ENCODE measurements at regions not wholly inside any gene's neighbourhood (a gene's known extent, or its start where the extent isn't known, plus 50 kb on each side); places are given as distances from the start of the nearest gene placed in this dataset.

DNA sequence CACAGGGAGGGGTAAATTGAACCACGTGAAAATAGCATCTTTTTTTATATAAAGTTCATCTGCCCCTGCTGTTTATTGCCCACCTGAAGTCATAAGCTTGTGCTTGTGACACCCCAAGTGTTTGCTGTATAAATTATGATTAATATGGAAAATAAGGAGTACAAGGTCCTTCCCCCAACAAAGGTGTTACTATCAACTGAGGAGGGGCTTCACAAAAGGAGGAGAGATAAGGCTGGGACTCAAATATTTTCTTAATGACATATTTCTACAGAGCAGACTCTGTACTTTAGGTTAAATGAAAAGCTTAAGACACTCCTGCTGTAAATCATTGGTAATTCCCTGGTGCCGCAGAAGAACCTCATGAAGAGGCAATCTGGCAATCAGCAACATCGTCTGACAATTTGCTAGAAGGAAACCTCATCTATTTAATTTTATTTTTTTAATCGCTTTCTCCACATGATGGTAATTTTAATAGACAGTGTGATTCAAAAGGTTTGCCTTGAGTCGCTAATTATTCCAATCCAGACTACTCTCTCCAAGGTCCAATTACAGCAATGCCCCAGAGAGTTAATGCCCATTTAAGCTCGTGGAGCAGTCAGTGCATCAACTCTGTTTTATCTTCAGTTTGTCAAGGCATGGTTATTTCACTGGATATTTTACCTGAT lies 1432.4 kb downstream of the FAM181B start:
- no peak overlapping the region for H4K5ac ChIP-seq (ENCODE audit: insufficient read length, low read depth, low read length)
- H3K4me2 ChIP-seq (ENCODE audit: insufficient read depth, insufficient read length, low read length): no peak overlapping the region
- H2BK15ac ChIP-seq (ENCODE audit: low read depth, low read length): no peak overlapping the region
- H3K23ac ChIP-seq (ENCODE audit: insufficient read length, low read depth, low read length): no peak overlapping the region
- H2AFZ ChIP-seq (ENCODE audit: low read length): no peak overlapping the region
- H4K20me1 ChIP-seq (ENCODE audit: control insufficient read depth, insufficient read depth, insufficient read length): no peaks in the 10 kb centered on the region
- H3T11ph ChIP-seq (ENCODE audit: low read length): no peak overlapping the region
- TF ChIP-seq, protein P1, sequence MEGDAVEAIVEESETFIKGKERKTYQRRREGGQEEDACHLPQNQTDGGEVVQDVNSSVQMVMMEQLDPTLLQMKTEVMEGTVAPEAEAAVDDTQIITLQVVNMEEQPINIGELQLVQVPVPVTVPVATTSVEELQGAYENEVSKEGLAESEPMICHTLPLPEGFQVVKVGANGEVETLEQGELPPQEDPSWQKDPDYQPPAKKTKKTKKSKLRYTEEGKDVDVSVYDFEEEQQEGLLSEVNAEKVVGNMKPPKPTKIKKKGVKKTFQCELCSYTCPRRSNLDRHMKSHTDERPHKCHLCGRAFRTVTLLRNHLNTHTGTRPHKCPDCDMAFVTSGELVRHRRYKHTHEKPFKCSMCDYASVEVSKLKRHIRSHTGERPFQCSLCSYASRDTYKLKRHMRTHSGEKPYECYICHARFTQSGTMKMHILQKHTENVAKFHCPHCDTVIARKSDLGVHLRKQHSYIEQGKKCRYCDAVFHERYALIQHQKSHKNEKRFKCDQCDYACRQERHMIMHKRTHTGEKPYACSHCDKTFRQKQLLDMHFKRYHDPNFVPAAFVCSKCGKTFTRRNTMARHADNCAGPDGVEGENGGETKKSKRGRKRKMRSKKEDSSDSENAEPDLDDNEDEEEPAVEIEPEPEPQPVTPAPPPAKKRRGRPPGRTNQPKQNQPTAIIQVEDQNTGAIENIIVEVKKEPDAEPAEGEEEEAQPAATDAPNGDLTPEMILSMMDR (conservative IDR thresholded peaks at IDR 0.05): no peak
- no peak overlapping the region for H2BK5ac ChIP-seq (ENCODE audit: insufficient read length, low read length)
- no peak overlapping the region for H3K18ac ChIP-seq (ENCODE audit: insufficient read length, low read depth, low read length)
- H3K27ac Mint-ChIP-seq: no peak overlapping the region
- H2BK12ac ChIP-seq (ENCODE audit: insufficient read length, low read depth, low read length): no peak overlapping the region
- H3K9me3 Mint-ChIP-seq: no peaks in the 10 kb centered on the region
- H2AK5ac ChIP-seq (ENCODE audit: insufficient read length, low read length): no peak overlapping the region
- no peaks in the 10 kb centered on the region for H3K23me2 ChIP-seq (ENCODE audit: insufficient read length, low read depth, low read length, poor library complexity, severe bottlenecking)
- H3K56ac ChIP-seq (ENCODE audit: insufficient read length, low read depth, low read length): no peak overlapping the region
- no peaks in the 10 kb centered on the region for H3K79me2 ChIP-seq (ENCODE audit: insufficient read depth, low read length)
- H3K27me3 Mint-ChIP-seq (ENCODE audit: low read depth): no peaks in the 10 kb centered on the region
- no peaks in the 10 kb centered on the region for H3K27me3 ChIP-seq (ENCODE audit: insufficient read depth, low read length)
- no peak overlapping the region for H3K9ac ChIP-seq (ENCODE audit: extremely low read depth, insufficient read length, low read length)
- no peaks in the 10 kb centered on the region for H3K9me3 ChIP-seq (ENCODE audit: control insufficient read depth, low read depth, low read length)
- H4K8ac ChIP-seq (replicated peaks; ENCODE audit: insufficient read length, low read depth, low read length): no peak overlapping the region
- H3K4me1 Mint-ChIP-seq: peaks cover 0 to 11% of the 10 kb centered on the region in 2 experiments; a peak in 3 of 4 replicates
- no peak overlapping the region for H3K27ac ChIP-seq (ENCODE audit: insufficient read length, low read depth, low read length)
- no peak overlapping the region for H3K14ac ChIP-seq (ENCODE audit: insufficient read depth, low read length)
- no peak overlapping the region for H3K4me3 Mint-ChIP-seq
- no CpG with 5 or more reads among the region's 6 CpGs for WGBS (ENCODE audit: extremely low coverage, insufficient read length, low lambda C conversion rate)
- no peak for DNase-seq
- H3K79me1 ChIP-seq (ENCODE audit: insufficient read depth, low read depth, low read length, poor library complexity, severe bottlenecking): no peaks in the 10 kb centered on the region
- H3K4ac ChIP-seq (ENCODE audit: low read depth, low read length): no peak overlapping the region
- H3K4me1 ChIP-seq (ENCODE audit: insufficient read depth, low read length): no peaks in the 10 kb centered on the region
- H2BK120ac ChIP-seq (ENCODE audit: low read depth, low read length, poor library complexity, severe bottlenecking): no peak overlapping the region
- no peak overlapping the region for H2BK20ac ChIP-seq (ENCODE audit: low read depth, low read length, poor library complexity, severe bottlenecking)
- H4K91ac ChIP-seq (ENCODE audit: insufficient read length, low read depth, low read length): no peak overlapping the region
- H3K36me3 Mint-ChIP-seq (ENCODE audit: insufficient read depth in 1 of 3, low read depth in 3 of 3): no peaks in the 10 kb centered on the region

Measured in H9 (cell line).